SW 1271 (cell line): ENCODE measurements at regions not wholly inside any gene's neighbourhood (a gene's known extent, or its start where the extent isn't known, plus 50 kb on each side); places are given as distances from the start of the nearest gene placed in this dataset.

ENCODE experiments used
- DNase-seq, 2 experiments: peaks; one replicate each; lab custom pipeline; 2025; lab: John Stamatoyannopoulos, UW

DNA sequence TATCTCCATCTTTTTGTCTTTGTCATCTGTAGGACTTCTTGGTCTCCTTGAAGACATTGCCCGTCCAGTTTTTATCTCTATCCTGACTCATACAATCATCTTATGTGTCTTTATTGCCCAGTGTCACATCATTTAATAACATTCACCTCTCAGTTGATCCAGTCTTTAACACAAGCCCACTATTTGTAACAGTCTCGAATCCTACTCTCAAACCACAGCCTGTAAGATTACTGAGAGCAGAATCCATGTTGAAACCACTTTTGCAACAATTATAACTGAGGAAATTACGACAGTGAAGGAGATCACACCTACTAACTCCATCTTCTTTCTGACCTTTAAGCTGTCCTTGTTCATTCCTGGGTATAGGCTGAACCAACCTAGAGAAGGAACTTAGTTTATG is 1206.0 kb upstream of the ZEB2 start:
- no peak for DNase-seq

DNA sequence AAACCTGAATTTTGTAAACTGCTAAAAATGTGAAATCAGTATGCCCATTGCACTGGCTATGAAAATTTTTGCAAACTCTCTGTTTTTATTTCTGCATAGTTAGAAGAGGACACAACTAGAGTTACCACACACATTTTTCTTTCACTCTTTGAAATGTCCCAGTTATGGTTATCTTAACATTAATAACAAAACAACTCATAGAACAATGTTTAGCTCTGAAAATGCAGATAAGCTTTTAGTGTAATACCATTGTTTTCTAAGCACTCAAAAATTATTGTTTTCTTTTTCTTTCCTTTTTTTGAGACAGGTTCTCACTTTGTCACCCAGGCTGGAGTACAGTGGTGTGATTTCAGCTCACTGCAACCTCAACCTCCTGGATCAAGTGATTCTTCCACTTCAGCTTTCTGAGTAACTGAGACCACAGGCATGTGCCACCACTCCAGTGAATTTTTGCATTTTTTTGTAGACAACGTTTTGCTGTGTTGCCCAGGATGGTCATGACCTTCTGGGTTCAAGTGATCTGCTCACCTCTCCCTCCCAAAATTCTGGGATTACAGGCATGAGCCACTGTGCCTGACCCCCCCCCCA is 1204.5 kb upstream of the ZEB2 start:
- no peak for DNase-seq

DNA sequence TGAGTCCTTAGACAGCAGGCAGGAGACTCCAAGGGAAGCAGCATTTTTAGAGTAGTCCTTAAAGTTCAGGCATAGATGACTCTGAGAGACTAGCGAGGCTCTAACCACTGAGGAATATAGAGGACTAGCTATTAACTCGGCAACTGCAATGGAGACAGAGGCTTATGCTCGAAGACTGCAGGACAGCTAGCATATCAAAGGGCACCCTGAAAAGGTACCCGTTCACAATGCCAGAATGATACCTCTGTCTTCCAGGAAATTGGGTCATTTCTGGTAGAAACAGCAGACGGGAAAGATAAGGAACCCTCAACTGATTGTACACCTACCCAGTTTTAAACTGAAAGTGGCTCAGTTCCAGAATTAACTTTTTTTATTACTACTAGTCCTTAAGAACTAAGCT is 1204.0 kb upstream of the ZEB2 start:
- DNase-seq: no peak

DNA sequence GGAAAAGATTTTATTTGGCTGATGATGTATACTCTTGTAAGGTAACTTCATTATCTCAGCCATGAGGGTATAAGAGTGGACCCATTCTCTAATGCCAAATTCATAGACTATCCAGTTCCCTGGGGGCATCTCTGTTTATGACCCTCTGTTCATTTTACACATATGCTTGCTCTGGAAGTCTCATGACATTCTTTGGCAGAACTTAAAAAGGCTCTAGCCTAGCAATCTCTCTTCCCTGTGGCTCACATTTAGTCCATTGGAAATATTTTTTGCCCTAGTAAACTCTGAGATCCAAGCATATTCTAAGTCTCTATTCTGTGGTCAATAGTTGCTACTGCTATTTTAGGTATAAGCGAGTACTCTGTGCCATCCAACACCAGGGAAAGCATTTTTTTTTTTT is 1201.8 kb upstream of the ZEB2 start:
- DNase-seq: no peak

DNA sequence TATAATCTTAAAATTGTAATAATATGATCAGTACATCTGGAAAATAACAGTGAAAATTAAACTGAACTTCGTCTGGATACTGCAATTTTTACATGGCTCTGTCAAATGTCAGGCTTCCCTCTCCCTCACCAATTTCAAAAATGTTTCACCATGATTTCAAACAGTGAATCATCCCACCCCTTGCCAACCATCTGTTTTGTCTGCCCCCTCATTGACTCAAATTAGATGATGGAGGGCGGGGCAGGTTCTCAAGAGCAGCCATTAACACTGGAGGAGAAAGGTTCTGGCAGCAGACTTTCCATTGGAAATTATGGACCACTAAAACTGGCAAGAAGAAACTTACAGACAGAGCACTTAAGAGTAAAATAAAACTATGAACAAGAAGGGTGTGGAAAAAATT is 1195.7 kb upstream of the ZEB2 start:
- no peak for DNase-seq

DNA sequence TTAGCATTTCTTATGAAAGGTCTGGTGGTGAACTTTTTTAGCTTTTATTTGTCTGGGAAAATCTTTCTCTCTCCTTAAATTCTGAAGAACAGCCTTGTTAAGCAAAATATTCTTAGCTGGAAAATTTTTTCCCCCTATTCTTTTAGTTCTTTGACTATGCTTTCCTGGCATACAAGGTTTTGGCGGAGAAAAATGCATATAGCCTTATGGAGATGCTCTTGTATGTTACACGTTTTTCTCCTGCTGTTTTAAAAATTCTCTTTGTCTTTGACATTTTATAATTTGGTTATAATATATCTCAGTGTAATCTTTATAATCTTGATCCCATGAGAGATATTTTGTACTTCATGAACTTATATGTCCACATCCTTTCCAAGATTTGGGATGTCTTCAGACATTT is 1190.4 kb upstream of the ZEB2 start:
- no peak for DNase-seq

DNA sequence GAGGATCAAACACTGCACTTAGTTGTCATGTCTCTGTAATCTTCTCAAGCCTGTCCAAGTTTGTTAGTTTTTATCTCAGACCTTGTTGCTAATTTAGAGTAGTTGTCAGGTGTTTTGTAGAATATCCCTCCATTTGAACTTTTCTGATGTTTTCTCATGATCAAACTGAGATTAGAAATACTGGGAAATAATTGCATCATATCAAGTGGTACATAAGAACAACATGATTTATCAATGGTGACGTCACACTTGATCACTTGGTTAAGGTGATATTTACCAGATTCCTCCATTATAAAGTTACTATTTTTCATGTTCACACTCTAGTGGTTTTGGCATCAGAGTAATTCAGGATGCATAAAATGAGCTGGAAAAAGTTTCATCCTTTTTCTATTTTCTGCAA is 1182.4 kb upstream of the ZEB2 start:
- DNase-seq: no peak

DNA sequence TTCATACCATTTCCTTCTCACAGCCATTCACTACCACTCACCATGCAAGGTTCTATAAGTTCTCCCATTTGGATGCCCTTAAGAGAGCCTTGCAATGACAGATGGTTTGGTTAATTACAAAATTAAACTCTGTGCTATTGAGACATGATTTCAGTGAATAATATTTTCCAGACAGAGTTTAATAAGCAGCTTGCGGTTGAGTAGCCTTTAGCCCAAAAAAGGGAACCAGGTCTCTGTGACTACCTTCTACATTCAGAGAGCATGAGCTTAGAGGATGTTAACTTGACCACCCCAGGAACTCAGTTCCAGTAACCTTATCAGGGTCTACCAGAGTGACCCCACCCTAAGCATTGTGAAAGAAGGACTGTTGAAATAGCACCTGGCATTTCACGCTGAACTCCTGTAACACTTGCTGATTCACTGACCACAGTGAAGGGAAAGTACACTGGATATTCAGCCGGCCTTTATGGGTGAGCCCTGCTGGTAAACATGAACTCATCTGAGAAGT is 1173.1 kb upstream of the ZEB2 start:
- peak in 1 of 2 experiments; percentile 18 for DNase-seq

DNA sequence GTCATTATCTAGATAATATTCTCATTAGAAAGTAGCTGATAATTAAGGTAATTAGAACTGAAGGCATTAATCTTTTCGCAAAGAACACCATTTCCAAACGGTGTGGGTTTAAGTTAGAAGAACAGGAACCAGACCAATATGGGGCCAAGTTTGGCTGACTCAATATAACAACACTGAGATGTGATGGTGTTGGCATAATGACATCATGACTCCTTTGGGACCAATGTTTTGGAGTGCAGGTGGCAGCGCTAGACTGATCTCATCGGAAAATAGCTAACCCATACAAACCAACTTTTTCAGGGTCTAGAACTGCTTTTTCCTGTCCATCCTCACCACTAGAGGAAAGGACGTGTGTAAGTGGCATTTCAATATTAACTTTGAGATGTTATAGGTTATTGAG is 1171.7 kb upstream of the ZEB2 start:
- no peak for DNase-seq

DNA sequence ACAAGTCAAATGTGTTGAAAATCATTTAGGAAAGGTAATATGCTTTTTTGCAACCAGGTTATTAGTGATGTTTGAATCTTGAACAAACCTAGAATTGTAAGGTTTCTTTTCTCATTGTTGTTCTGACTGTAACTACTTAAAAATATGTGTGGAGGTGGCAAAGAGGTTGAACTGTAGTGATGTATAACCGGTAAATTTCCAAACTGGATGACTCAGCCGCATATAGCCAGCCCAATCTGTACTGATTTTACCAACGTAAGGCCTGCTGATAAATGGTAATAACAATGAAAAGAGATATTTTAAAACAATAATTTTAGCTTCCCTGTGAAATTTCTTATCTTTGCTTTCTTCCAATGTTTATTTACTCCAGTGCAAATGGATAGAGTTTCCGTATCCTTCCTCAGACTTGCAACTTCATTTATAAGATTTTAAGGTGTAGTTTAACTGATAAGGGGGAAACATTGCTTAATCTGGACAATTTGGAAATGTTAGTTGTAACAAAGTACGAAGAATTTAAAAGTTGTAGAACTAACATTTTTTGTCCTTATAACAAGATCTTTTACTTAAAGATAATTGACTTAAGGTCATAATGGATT is 1170.4 kb upstream of the ZEB2 start:
- DNase-seq: no peak

DNA sequence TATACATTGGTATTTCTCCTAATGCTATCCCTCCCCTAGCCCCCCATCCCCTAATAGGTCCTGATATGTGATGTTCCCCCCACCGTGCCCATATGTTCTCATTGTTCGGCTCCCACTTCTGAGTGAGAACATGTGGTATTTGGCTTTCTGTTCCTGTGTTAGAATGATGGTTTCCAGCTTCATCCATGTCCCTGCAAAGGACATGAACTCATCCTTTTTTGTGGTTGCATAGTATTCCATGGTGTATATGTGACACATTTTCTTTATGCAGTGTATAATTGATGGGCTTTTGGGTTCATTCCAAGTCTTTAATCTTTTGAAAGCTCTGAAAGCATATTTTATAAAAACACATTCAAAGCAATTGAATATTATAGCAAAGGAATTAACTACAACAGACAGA is 1169.4 kb upstream of the ZEB2 start:
- no peak for DNase-seq

DNA sequence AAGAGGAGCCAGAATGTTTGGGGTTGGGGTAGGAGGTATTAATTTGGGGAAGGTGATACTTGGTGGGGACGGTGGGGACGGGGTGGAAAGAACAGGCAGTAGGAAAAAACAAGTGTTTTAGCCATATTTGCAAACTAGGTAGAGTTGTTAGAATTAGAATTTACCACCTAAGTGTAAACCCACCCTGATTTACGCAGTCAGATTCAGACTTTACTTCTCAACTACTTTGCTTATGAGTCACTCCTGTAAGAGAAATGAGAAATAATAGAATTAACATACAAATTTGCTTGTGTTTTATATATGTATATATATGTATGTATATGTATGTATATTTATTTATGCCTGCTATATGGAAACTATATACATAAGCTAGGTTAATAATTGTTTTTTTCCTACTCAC is 1168.2 kb upstream of the ZEB2 start:
- no peak for DNase-seq

DNA sequence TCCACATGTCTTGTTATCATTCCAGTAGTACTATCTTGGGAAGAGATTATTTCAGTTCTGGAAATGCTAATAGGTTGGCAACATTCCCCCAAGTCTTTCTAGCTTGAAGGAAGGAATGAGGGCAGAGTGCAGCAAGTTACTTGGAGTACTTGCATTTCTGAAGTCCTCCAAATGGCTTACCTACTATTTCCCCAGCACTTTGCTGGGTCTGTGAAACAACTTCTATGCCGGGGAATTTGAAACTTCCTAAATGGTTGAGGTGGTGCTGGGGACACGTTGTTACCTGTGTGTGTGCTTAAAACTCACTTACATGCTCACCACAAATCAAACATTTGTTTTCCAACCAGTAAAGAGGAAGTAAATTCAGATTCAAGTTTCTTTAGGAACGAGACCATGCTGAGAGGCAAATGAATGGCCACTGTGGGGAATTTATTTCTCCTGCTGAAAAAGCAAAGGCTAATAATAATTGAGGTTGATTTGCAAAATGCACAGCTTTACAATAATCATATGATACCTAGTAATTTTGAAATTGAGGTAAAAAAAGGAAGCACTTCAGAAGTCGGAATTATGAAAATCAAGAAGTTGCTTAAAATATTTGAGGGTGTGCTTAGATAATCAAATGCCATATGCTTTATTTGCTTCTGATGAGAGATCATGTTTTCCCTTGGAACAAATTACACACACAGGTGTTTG is 1167.7 kb upstream of the ZEB2 start:
- DNase-seq: no peak

DNA sequence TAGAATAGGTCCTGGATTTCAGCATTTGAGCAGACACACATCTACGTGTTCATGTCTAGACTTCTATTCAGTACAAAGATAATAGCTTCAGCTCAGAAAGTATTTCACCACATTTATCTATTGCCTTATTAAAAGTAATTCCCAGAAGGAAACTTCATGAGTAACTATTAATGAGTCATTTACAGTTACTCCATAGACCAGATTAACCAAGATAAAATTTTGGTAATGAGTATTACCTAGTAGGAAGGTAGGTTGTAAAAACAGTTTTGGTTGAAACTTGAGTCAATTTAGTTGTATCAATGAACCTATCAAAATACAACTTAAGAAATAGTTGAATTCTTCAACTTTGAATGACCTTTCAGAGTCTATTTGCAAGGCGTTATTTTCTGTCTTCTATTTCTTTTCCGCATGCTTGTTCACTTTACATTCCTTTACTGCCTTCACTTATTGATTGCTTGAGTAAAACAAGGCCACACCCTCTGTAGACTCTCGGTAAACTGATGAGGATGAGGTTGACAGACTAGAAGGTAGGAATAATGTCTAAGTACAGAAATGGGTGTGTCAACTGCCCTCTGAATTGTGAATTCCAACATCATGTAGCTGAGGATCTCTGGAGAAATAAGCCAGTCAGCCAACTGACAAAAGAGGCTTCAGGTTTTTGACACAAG is 1165.6 kb upstream of the ZEB2 start:
- DNase-seq: no peak

DNA sequence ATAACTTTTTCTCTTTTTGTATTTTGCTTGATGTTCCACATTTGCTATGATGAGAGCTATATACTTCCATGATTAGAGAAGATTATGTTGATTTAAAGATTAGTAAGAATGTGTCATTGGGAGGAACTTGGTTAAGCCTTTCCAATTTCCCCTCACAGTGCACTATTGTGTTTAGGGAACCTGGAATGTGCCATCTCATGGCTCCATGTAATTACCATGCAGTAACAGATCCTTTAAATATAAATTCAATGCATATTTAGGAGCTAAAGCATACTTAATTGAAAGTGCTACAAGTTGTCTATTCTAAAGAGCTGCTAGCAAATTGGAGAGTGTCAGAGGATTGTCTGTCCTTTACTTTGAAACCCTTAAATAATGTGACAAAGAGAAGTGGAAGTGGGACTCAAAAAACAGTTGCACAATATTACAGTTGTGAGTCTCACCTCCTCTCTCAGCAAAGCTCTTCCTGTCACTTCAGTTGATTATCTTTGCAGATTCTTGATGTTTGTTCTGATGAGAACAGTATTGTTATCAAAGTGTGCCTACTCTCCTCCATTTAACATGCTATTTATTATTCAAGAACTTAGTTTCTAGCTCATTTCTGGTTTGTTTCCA is 1162.7 kb upstream of the ZEB2 start:
- no peak for DNase-seq

DNA sequence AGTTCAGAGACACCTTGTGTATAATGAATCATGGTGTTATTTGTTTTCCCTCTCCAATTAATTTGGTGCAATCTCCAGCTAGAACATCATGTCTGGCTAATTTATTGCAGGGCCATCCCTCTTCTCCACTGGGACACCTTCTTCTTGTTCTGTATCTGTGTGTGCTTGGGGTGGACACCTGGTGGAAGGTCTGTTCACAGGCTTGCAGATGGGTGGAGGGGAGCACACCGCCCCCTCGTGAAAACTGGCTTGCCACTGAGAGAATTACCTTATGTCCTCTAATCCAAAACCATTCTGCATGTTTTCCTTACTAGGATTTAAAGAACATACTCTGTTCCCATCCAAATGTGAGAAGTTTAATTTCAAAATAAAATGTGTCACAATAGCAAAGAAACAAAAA is 1160.4 kb upstream of the ZEB2 start:
- no peak for DNase-seq

DNA sequence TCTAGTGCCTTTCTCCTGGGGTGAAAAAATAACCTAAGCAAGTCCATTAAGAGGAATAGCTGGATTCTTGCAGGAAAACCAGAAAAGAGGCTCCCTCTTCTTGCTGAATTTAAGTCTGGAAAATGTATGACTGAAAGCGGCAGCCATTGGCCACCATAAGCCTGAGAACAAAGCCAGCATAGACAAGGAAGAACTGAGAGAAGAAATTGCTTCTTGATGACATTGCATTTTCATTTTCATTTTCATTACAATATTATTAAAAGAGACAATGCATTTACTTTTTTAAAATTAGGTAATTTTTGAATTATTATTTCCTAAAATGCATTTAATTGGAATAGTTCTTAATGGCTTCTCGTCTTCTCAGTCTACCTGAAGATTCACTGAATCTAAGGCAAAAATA is 1157.5 kb upstream of the ZEB2 start:
- DNase-seq: no peak

DNA sequence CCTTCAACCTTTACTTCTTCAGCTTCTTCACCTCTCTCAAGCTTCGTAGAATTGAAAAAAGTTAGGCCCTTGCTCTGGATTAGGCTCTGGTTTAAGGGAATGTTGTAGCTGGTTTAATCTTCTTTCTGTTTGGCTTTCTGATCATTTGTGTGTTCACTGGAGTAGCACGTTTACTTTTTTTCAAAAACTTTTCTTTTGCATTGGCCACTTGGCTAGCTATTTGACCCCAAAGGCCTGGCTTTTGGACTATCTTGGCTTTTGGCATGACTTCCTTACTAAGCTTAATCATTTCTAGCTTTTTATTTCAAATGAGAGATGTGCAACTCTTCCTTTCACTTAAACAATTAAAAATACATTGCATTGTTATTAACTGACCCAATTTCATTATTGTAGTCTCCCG is 1154.8 kb upstream of the ZEB2 start:
- DNase-seq: no peak

DNA sequence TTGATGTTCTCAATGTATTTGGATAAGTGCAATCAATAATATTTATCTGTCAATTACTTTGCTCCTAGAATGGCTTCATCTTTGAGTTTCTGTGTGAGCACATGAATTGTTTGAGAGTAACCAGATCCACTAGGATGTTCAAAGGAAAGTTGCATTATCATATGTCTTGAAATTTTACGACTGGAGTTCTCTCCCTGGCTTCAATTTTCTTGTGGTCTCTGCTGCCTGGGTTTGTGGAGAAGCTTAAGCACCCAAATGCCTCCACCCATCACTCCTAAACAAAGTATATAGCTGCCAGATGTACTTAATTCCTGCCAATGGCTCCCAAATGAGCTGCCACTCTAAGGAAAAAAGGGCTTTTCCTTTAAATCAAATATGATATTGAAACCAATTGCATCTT is 1149.4 kb upstream of the ZEB2 start:
- DNase-seq: no peak

DNA sequence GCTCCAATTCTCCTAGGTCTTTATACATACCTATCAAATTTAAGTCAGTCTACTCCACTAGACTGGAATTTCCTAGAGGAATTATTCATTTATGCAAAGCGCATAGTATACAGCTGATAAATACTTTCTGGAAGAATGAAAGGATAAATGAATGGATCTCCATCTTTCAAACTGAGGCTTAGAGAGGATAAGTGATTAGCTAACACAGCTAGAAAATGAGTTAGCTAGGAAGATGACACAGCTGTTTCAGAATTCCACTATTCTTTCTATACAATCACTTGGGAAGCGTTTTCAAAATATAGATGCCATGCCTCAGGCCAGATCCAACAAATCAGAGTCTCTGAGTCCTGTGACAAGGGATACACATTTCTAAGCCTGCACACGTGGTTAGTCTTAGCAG is 1146.6 kb upstream of the ZEB2 start:
- no peak for DNase-seq

DNA sequence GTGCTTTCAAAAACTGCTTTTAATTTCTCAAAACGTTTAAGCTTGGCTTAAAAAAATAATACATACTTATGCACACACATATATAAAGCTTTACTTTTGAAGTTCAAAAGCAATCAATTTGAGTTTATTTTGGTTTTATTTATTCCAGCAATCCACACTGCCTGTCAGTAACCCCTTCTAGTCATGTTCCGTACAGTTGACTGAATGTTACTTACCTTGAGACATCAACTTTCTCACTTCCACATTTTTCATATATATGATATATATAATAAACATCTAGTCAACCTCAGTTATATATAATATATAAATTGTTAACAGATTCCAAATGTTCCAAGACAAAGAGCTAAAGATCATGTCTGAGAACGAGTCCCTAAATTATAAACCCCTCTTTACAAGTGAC is 1137.3 kb upstream of the ZEB2 start:
- no peak for DNase-seq

DNA sequence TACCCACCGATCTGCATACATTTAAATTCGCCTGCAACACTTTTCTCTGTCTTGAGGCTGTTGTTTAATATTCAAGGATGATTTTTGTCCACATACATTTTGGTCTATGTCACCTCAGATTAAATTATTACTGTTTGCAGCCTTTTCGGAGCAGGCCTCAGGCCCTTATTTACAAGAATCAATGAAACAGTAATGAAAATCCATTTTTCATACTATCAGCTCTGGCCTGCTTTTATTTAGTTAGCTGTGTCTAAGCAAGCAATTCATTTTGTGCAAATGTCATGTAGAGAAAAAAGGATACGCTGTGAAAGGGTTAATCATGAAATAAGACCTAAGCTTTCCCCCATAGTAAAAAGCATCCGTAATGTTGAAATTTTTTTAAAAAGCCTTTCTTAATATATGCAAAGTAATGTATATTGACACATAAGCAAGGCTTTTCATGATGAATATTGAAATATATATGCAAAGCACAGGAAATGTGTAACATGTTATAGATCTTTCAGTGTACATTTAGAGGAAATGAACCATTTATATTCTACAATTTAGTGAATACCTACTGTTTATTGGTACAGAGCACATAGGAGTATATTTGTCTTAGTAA is 1135.3 kb upstream of the ZEB2 start:
- DNase-seq: no peak
